HCT116 (cell line): ENCODE measurements at regions not wholly inside any gene's neighbourhood (a gene's known extent, or its start where the extent isn't known, plus 50 kb on each side); places are given as distances from the start of the nearest gene placed in this dataset.

Experiments used
- ATAC-seq: fragments of 200-7000 bp; cut with Tn5 transposase; 2 replicates; pipeline ENCODE4 v1.9.1; 2020; ENCODE audit warnings: mild to moderate bottlenecking, moderate library complexity
- BruUV-seq: library from RNA; stranded (reverse); fragments of 400-500 nt; replicated peaks from 2 replicates; lab custom pipeline; 2021; lab: Mats Ljungman, UMichigan
- CTCF ChIA-PET: fragments of 300-600 bp; sonication (Branson Sonifier 250); formaldehyde crosslinking; loops from one replicate; lab custom pipeline; 2021; ENCODE audit warnings: antibody characterized with exemption; lab: Charles Lee
- POLR2A ChIA-PET: fragments of 300-600, 350-600 bp; sonication (Branson Sonifier 250); formaldehyde crosslinking; loops from one replicate; lab custom pipeline; 2021; ENCODE audit warnings: antibody characterized with exemption; lab: Charles Lee
- RAD21 ChIA-PET, 2 experiments: fragments of 300-600 bp; sonication (Branson Sonifier 250); formaldehyde crosslinking; loops; one replicate each; lab custom pipeline; 2023; ENCODE audit warnings: low total read pairs in 2 of 2; ENCODE audit not compliant: uncharacterized antibody in 2 of 2, unreplicated experiment in 2 of 2, low non-redundant PET in 1 of 2; lab: Charles Lee
- DNase-seq: peaks from one replicate; pipeline ENCODE4 v3.0.0-alpha.2; 2010; ENCODE audit warnings: low read depth, low spot score
- H2AFZ ChIP-seq: fragments of 200-600 bp; shearing (Covaris generic), sonication (generic); 2 replicates; pipeline ENCODE4 v1.6.1; 2017; ENCODE audit warnings: low read depth, mixed run types, mixed read lengths, antibody characterized with exemption, low read length; ENCODE audit not compliant: poor library complexity, severe bottlenecking
- H3K27ac ChIP-seq: 2 replicates; pipeline ENCODE4 v1.5.1; 2012; ENCODE audit warnings: low read depth, low read length
- H3K27me3 ChIP-seq: fragments of 200-600 bp; sonication (generic); 2 replicates; pipeline ENCODE4 v1.6.1; 2016; ENCODE audit warnings: mixed run types, low read length, mixed read lengths; ENCODE audit not compliant: insufficient read depth
- H3K36me3 ChIP-seq, 2 experiments: fragments of 200-500 bp in 1 of 2; fragments of 200-600 bp in 1 of 2; sonication (Bioruptor generic) in 1 of 2; sonication (generic) in 1 of 2; 2 replicates each; pipeline versions ENCODE4 v1.5.1 to v1.6.1; 2014 to 2016; ENCODE audit warnings: low read length in 2 of 2, inconsistent platforms in 1 of 2, mixed read lengths in 1 of 2, mixed run types in 1 of 2; ENCODE audit not compliant: insufficient read depth in 2 of 2, control insufficient read depth in 1 of 2
- H3K4me1 ChIP-seq, 2 experiments: fragments of 200-600 bp in 1 of 2; sonication (generic) in 1 of 2; 2 replicates each; pipeline versions ENCODE4 v1.5.1 to v1.6.1; 2012 to 2017; ENCODE audit warnings: low read length in 2 of 2, inconsistent platforms in 1 of 2, mild to moderate bottlenecking in 1 of 2, mixed read lengths in 1 of 2, mixed run types in 1 of 2, moderate library complexity in 1 of 2; ENCODE audit not compliant: insufficient read depth in 2 of 2, control insufficient read depth in 1 of 2
- H3K4me2 ChIP-seq: fragments of 200-600 bp; sonication (generic); 2 replicates; pipeline ENCODE4 v1.6.1; 2017; ENCODE audit warnings: mixed run types, low read length, mixed read lengths
- H3K4me3 ChIP-seq, 2 experiments: fragments of 200-600 bp in 1 of 2; sonication (generic) in 1 of 2; replicated peaks in 1 of 2; 2 replicates each; pipeline ENCODE4 v1.5.1; 2011 to 2016; ENCODE audit warnings: low read length in 2 of 2, control low read depth in 1 of 2, low read depth in 1 of 2, mild to moderate bottlenecking in 1 of 2, mixed read lengths in 1 of 2, mixed run types in 1 of 2
- H3K79me2 ChIP-seq: fragments of 200-600 bp; sonication (generic); 2 replicates; pipeline ENCODE4 v1.6.1; 2017; ENCODE audit warnings: mild to moderate bottlenecking, mixed run types, low read length, moderate library complexity, mixed read lengths; ENCODE audit not compliant: insufficient read depth
- H3K9ac ChIP-seq: fragments of 200-600 bp; sonication (generic); 2 replicates; pipeline ENCODE4 v1.6.1; 2016; ENCODE audit warnings: low read length, mixed read lengths
- H3K9me2 ChIP-seq: fragments of 200-600 bp; sonication (generic), shearing (Covaris generic); 2 replicates; pipeline ENCODE4 v1.6.1; 2017; ENCODE audit warnings: mixed run types, mild to moderate bottlenecking, moderate library complexity; ENCODE audit not compliant: insufficient read depth
- H3K9me3 ChIP-seq, 2 experiments: fragments of 200-500 bp in 1 of 2; fragments of 200-600 bp in 1 of 2; sonication (Bioruptor generic) in 1 of 2; sonication (generic) in 1 of 2; 2 replicates each; pipeline ENCODE4 v1.6.1; 2014 to 2017; ENCODE audit warnings: low read length in 2 of 2, mixed read lengths in 2 of 2, inconsistent platforms in 1 of 2, low read depth in 1 of 2, mild to moderate bottlenecking in 1 of 2, mixed run types in 1 of 2, moderate library complexity in 1 of 2; ENCODE audit not compliant: control insufficient read depth in 1 of 2, insufficient read depth in 1 of 2
- H4K20me1 ChIP-seq: fragments of 200-600 bp; sonication (generic), shearing (Covaris generic); 2 replicates; pipeline ENCODE4 v1.6.1; 2017; ENCODE audit warnings: mixed run types, mild to moderate bottlenecking, moderate library complexity; ENCODE audit not compliant: insufficient read depth
- CBX3 ChIP-seq: IDR thresholded peaks from 2 replicates; pipeline ENCODE4 v1.6.1; 2012; ENCODE audit warnings: low read depth
- CEBPB ChIP-seq: IDR thresholded peaks from 2 replicates; pipeline ENCODE4 v1.6.1; 2012; ENCODE audit warnings: low read depth
- EGR1 ChIP-seq: IDR thresholded peaks from 2 replicates; pipeline ENCODE4 v1.6.1; 2012; ENCODE audit warnings: low read depth
- EZH2 ChIP-seq: fragments of 200-600 bp; sonication (generic); IDR thresholded peaks from 2 replicates; pipeline ENCODE4 v1.6.1; 2017; ENCODE audit warnings: antibody characterized with exemption, mixed run types
- FOSL1 ChIP-seq: IDR thresholded peaks from 2 replicates; pipeline ENCODE4 v1.6.1; 2012; ENCODE audit warnings: low read depth
- POLR2A ChIP-seq: IDR thresholded peaks from 2 replicates; pipeline ENCODE4 v1.7.0; 2011; ENCODE audit warnings: borderline replicate concordance; ENCODE audit not compliant: insufficient read depth, insufficient read length; ENCODE audit errors: extremely low read depth
- RAD21 ChIP-seq: IDR thresholded peaks from 2 replicates; pipeline ENCODE4 v1.6.1; 2012; ENCODE audit warnings: low read depth, mild to moderate bottlenecking
- SIN3A ChIP-seq: IDR thresholded peaks from 2 replicates; pipeline ENCODE4 v1.6.1; 2012; ENCODE audit warnings: low read depth
- SP1 ChIP-seq: IDR thresholded peaks from 2 replicates; pipeline ENCODE4 v1.6.1; 2012; ENCODE audit warnings: low read depth
- TCF7L2 ChIP-seq: IDR thresholded peaks from 2 replicates; pipeline ENCODE4 v1.7.0; 2011; ENCODE audit warnings: borderline replicate concordance, inconsistent platforms; ENCODE audit not compliant: insufficient read depth, insufficient read length; ENCODE audit errors: extremely low read depth
- ZNF274 ChIP-seq: fragments of 200-500 bp; sonication (Bioruptor generic); IDR thresholded peaks from 2 replicates; pipeline ENCODE4 v1.6.1; 2014; ENCODE audit warnings: mild to moderate bottlenecking, low read depth, low read length, inconsistent platforms
- intact Hi-C: fragments of 100-400 bp; cut with micrococcal nuclease; formaldehyde crosslinking; loops from 2 replicates; pipeline ENCODE4 v1.10.0; 2022
- TF ChIP-seq, protein P1 (sequence below): IDR thresholded peaks from 2 replicates; pipeline ENCODE4 v1.6.1; 2012; ENCODE audit warnings: low read depth
- TF ChIP-seq, protein P2 (sequence below): IDR thresholded peaks from 2 replicates; pipeline ENCODE4 v1.6.1; 2012
- TF ChIP-seq, protein P3 (sequence below): IDR thresholded peaks from 2 replicates; pipeline ENCODE4 v1.6.1; 2012

DNA sequence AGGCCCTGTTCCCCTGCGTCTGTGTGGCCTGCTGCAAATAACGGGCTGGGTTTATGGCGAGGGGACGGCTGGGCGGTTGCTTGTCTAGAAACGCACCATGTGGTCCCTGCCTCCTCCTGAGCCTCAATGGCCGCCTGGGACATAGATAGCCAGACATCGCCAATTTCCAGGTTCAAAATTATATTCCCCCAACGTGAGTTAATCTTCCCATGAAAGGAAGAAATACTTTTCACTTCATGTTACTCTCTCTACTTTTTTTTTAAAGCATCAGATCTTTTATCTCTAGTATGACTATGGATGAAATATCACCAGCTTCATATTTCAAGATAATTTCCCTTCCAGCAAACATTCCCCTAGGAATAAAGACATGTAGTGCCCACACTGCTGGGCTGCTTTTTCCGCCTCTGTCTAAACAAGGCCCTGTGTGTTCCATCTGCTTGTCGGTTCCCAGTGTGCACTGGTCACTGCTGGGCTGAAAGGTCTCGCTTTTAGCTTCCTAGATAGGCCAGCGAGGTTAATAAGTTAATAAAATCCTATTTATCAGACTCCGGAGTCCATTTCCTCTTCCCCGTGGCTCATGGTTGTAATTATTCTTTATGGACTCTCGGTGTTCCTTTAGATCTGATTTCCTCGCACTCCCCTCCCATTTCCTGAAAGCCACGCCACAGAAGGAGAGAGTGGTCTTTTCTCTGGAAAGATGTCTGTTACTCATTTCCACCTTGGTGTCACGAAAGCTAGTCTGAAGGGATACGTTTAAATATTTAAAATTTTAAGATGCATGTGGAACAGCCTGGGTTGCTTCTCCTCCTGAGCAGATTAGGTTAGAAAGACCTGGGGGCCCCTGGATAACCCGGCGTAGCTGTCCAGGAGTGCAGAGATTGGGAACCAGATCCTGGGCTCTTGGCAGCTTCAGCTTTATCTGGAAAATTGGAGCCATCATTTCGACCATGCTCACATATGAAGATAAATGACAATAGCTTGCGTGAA lies 196.6 kb upstream of the COPS8 start (continued):
- TF ChIP-seq, protein P1, sequence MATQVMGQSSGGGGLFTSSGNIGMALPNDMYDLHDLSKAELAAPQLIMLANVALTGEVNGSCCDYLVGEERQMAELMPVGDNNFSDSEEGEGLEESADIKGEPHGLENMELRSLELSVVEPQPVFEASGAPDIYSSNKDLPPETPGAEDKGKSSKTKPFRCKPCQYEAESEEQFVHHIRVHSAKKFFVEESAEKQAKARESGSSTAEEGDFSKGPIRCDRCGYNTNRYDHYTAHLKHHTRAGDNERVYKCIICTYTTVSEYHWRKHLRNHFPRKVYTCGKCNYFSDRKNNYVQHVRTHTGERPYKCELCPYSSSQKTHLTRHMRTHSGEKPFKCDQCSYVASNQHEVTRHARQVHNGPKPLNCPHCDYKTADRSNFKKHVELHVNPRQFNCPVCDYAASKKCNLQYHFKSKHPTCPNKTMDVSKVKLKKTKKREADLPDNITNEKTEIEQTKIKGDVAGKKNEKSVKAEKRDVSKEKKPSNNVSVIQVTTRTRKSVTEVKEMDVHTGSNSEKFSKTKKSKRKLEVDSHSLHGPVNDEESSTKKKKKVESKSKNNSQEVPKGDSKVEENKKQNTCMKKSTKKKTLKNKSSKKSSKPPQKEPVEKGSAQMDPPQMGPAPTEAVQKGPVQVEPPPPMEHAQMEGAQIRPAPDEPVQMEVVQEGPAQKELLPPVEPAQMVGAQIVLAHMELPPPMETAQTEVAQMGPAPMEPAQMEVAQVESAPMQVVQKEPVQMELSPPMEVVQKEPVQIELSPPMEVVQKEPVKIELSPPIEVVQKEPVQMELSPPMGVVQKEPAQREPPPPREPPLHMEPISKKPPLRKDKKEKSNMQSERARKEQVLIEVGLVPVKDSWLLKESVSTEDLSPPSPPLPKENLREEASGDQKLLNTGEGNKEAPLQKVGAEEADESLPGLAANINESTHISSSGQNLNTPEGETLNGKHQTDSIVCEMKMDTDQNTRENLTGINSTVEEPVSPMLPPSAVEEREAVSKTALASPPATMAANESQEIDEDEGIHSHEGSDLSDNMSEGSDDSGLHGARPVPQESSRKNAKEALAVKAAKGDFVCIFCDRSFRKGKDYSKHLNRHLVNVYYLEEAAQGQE = no peak

DNA sequence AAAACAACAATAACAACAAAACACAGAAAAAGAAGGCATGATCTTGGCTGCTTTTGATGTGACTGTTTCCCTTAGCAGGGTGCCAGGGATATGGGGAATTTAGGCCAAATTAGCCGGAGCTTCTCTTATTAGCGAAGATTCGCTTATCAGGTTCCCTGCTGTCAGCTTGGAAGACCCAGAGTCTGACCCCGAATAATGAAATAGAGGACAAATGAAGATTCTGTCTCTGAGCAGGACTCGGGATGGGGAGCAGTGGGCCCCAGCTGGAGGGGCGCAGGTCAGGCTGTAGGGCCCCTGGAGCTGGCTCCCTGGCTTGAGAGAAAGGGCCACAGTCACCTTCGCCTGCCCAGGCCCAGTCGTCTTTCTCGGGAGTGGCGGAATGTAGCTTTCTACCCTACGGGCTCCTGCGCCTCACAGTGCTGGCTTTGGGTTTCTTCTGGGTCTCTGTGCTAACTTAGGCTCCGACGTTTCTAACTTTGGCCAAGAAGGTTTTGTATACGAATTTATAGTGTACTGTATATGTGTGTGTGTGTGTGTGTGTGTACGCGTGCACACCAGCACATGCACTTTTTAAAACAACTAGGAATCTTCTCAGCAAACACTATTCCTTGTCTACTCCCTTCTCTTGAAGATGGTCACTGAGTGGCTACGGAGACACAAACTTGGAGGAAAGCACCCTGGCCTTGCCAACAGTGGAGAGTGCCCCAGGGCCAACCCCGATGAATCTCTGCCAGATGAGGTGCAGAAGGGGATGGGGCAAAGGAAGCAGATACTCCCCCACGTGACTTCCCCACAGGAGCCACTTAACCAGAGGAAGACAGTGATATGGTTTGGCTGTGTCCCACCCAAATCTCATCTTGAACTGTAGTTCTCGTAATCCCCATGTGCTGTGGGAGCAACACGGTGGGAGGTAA lies 195.6 kb upstream of the COPS8 start:
- RAD21 ChIA-PET = no interaction called here
- Histone ChIP-seq H3K9me2 (no peaks in the 10 kb centered on the region), H3K27me3 (peaks cover 17% of the 10 kb centered on the region), H3K9me3 (no peaks in the 10 kb centered on the region), H3K27ac (no peak overlapping the region), H4K20me1 (no peaks in the 10 kb centered on the region), H3K4me1 (no peaks in the 10 kb centered on the region), H3K36me3 (no peaks in the 10 kb centered on the region), H3K4me3 (no peak overlapping the region), H3K79me2 (no peaks in the 10 kb centered on the region), H2AFZ (no peak overlapping the region), H3K9ac (no peak overlapping the region), H3K4me2 (no peak overlapping the region)
- no peak for DNase-seq
- CTCF ChIA-PET = no interaction called here
- intact Hi-C loops = no loop called here
- ATAC-seq = no peak
- POLR2A ChIA-PET = no interaction called here
- BruUV-seq = no TSS peak
- no peak for TF ChIP-seq CBX3
- TF ChIP-seq FOSL1 = no peak
- no peak for TF ChIP-seq EGR1
- TF ChIP-seq CEBPB = no peak
- no peak for TF ChIP-seq ZNF274
- no peak for TF ChIP-seq SP1
- TF ChIP-seq, protein P1 = no peak
- no peak for TF ChIP-seq RAD21
- no peak for TF ChIP-seq SIN3A
- TF ChIP-seq, protein P2, sequence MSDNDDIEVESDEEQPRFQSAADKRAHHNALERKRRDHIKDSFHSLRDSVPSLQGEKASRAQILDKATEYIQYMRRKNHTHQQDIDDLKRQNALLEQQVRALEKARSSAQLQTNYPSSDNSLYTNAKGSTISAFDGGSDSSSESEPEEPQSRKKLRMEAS = no peak
- TF ChIP-seq EZH2 = no peak
- TF ChIP-seq, protein P3, sequence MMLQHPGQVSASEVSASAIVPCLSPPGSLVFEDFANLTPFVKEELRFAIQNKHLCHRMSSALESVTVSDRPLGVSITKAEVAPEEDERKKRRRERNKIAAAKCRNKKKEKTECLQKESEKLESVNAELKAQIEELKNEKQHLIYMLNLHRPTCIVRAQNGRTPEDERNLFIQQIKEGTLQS = no peak
- no peak for TF ChIP-seq POLR2A
- no peak for TF ChIP-seq TCF7L2
